ENCODE measurements at regions not wholly inside any gene's neighbourhood (a gene's known extent, or its start where the extent isn't known, plus 50 kb on each side); places are given as distances from the start of the nearest gene placed in this dataset.

- DNase-seq (ENCODE audit: low spot score), result no peak
Observed at GRCh38 chr7:132072873-132073272, 503.4 kb downstream of the PLXNA4 start.

- DNase-seq (ENCODE audit: low spot score), result no peak
Observed at GRCh38 chr7:132072165-132072564, 504.1 kb downstream of the PLXNA4 start.

- DNase-seq (ENCODE audit: low spot score), result no peak
Observed at GRCh38 chr7:132069306-132069705, 507.0 kb downstream of the PLXNA4 start.

DNA sequence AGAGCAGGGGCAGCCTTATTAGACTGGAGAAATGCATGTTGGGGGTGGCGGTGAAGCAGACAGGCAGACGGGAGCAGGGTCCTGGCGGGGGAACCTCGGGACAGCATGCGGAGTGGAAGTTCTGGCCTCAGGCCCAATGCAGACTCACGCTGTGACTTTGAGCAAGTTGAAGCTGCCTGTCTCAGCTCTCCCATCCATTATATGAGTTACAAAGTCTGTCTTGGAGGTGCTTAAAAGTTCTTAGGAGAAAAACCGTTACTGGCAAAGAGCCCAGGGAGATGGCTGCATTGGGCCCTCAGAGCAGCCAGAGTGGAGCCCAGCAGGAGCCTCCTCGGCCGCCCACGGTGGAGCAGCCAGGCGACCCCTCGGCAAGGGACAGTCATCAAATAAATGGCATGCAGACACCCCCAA is 509.5 kb downstream of the PLXNA4 start:
- DNase-seq (ENCODE audit: low spot score), result no peak

DNA sequence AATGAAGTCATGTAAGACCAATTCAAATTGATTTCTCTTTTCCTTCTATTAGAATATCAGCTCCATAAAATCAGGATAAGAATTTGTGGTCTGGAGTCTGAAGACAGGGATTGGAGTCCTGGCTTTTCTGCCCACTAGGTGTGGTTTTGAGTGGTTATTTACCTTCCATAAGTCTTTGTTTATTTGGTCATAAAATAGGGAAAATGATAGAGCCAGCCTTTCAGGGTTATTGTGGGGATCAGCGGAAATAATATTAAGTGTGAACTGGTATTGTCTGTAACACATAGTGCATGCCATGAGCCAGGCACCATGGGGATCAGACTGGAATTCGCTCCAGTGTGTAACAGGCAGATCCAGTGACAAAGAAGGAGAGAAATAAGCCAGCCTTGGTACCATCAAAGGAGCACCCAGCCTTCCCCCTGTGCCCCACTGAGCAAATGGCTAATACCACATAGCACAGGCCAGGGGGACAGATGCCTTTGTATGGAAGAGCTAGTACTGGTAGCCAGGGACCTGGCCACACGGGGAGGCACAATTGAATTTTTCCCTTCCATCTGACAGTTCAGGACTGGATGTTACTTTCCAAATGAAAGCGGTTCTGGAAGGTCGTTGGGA is 509.7 kb upstream of the PODXL start:
- DNase-seq (ENCODE audit: low spot score), result no peak

DNA sequence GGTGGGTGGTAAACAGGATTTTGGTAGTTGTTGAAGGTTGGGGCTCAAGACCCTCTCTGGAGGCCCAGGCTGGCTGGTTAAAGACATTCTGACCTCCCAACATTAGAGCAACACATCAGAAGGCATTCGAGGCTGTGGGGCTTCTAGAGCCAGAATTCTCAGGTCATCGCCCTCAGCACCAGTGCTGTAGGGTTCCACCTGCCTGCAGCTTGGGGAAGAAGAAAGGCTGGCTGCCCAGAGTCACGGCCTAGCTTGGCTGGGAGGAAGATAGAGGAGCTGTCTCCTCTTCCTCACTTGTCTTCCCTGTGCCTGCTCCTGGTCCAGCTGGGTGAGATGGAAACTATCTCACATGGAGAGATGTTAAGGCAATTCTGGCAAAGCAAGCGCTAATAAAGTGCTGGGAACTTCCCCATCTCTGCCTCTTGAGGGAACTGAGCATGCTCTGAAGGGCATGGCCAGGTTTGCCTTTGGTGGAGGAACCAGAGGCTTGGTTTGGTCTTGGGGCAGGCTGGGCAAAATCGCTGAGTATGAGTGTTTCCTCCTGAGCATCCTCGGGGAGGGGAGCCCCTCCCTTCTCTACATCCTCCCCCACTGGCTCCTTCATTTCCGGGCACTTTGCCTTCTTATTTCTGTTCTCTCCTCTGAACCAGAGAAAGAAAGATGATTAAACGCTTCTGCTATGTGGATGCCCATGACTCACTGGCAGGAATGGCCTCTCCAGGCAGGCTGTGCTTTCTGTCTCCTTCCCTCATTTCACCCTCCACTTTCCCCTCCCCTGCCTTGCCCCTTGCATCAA is 509.0 kb upstream of the PODXL start:
- DNase-seq (ENCODE audit: low spot score), result no peak

DNA sequence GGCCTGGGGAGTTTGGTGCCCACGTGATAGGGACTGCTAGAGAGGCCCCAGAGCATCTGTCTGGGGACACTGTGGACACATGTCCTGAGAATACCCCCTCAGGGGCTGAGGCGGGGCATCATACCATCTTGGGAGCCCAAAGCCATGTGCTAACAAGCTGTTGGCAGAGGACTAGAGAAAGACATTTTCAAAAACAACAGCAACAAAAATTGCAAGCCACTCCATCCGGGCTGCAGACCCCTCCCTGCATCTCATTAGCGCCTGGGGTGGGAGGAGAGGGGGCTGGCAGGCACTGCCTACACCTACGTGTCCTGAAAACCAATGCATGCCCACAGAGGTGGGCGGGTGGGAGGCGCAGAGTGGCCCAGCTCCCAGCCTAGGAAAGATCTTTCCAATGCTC is 507.4 kb upstream of the PODXL start:
- no peak for DNase-seq (ENCODE audit: low spot score)

DNA sequence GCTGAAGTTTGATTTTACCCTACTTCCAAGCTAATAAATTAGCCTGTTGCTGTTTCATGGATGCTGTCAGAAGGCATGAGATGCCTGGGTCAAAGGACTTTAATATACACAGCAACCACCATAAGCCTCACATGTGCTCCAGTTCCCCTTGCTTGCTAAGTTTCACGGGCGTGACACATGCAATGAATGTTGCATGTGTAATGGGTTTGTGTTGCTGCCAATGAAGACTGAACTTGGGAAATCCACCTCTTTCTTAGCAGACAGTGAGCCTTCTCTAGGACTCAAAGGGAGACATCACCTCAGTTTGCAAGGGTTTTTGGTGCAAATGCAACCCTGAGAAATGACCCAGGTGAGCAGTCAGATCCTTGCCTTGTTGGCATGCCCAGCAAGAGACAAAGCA is 505.5 kb upstream of the PODXL start:
- DNase-seq (ENCODE audit: low spot score), result no peak

GRCh38 chr7:132059141-132059540 is 502.7 kb upstream of the PODXL start:
- DNase-seq (ENCODE audit: low spot score), result no peak

GRCh38 chr7:132055336-132056120 is 499.1 kb upstream of the PODXL start:
- DNase-seq (ENCODE audit: low spot score), result no peak

DNA sequence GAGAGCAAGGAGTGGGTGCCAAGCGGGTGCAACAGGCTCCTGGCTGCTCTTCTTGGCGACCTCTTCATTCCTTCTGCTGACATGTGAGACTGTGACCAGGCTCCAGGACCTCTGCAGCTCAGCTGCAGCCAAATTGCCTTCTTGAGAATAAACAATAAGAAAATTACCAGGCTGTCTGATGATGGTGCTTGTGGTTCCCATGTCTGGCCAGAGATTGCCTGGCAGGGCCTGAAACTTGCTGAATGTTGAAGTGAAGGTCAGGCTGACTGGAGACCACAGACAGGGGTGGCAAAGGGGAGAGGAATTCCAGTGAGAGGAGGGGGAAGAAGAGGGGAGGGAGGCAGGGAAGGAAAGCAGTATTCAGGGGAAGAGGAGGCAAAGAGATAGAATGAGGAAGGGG is 497.4 kb upstream of the PODXL start:
- no peak for DNase-seq (ENCODE audit: low spot score)

GRCh38 chr7:132051311-132051710 is 494.9 kb upstream of the PODXL start:
- no peak for DNase-seq (ENCODE audit: low spot score)

GRCh38 chr7:132049462-132050304 is 493.3 kb upstream of the PODXL start:
- no peak for DNase-seq (ENCODE audit: low spot score)

- no peak for DNase-seq (ENCODE audit: low spot score)
Observed at GRCh38 chr7:132045481-132045980, 489.1 kb upstream of the PODXL start.

- no peak for DNase-seq (ENCODE audit: low spot score)
Observed at GRCh38 chr7:132045002-132045401, 488.6 kb upstream of the PODXL start.

DNA sequence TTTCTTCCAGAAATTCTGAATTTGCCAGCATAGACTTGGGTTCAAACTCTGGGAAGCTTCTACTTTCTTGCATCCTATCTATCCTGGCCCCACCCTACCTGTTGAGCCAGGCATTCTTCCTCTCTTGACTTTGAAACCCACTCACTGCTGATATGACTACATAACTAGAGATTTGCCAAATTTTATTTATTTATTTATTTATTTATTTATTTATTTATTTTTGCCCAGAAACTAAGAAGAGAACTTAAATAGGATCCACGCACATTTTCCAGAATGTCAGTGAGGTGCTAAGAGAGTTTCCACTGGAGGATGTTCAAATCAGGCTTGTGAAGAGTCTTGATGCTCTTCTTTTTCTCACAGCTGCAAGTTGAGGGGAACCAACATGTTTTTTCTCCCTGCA is 487.8 kb upstream of the PODXL start:
- DNase-seq (ENCODE audit: low spot score), result no peak

GRCh38 chr7:132041108-132041507 is 484.7 kb upstream of the PODXL start:
- DNase-seq (ENCODE audit: low spot score), result no peak

GRCh38 chr7:132035517-132036362 is 479.3 kb upstream of the PODXL start:
- no peak for DNase-seq (ENCODE audit: low spot score)

- no peak for DNase-seq (ENCODE audit: low spot score)
Observed at GRCh38 chr7:132034748-132035416, 478.5 kb upstream of the PODXL start.

DNA sequence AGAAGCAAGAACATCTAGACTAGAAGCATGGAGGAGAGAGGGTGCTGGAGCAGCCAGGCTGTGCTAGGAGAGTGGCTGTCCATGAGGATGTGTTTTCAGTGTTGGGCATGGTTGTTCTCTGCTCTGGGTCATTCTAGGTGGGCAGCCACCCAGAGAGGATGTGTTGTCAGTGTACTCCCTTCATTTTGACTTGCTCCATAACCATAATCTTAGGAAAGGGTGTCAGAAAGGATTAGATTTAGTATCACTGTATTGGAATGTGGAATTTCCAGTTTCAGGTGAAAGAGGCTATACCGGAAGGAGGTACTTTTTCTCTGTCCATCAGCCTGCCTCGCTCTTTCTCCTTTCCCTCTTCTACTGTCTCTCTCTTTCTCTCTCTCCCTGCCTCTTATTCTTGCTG is 474.5 kb upstream of the PODXL start:
- DNase-seq (ENCODE audit: low spot score), result no peak

All from CD4-positive, alpha-beta T cell treated with Interleukin-6 at 100 ng/mL for 8 hours (primary cell).